ENCODE measurements at regions not wholly inside any gene's neighbourhood (a gene's known extent, or its start where the extent isn't known, plus 50 kb on each side); places are given as distances from the start of the nearest gene placed in this dataset.

DNA sequence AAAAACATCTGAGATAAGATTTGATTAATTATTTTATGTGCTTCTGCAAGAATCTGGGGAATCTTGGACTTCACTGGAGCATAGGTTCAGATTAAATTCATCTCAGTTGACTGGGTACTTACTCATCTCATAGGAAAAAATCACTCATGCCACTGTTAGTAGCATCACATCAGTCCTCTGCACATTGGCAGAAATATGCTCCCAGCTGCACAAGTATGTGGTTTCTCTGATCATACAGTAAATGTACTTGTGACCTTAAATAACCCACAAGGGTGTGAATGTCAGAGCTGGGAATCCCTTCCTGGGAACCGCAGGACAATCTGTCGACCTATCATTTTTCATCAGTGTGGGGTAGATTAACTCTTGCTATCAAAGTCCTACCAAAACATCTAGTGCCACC, 203.7 kb upstream of the SLC24A2 start:
- DNase-seq: no peak

DNA sequence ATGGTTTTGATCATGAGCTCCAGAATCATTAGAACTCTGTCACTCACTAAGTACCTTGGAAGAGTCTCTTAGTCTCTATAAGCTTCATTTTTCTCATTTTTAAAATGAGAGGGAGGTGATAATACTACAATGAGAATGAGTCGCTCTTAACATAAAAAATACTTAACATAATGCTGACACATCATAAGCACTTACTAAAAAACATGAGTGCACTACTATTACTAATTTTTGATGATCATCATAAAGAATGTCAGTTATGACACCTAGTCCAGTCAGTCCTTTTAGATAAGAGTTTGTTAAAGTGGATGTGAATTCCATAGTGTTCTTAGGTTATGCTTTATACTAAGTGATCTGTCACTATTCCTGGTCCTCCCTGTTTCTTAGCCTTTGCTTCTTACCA, 200.4 kb upstream of the SLC24A2 start:
- no peak for DNase-seq

DNA sequence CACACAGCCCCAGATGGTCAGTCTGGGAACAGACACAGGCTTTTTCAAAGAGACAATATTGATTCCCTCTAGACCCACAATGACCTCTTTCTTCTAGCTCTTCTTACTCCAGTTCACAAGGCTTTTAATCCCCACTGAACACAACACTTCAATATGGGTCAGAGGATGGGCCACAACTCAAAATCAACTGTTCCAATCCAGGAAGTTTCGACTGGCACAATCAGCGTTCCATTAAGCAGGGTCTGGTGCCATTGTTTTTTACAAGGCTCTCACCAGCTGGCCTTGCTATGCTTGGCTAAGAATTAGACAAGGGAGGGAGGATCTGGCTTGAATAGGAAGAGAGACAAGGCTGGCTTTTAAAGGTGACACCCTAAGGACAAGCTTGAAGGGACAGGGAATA, 199.4 kb upstream of the SLC24A2 start:
- no peak for DNase-seq

- DNase-seq: no peak
These were observed 196.2 kb upstream of the SLC24A2 start for GRCh38 chr9:19985081-19985480.

GRCh38 chr9:19976226-19976625, 187.4 kb upstream of the SLC24A2 start:
- peak in 1 of 4 experiments; percentile 2 for DNase-seq

DNA sequence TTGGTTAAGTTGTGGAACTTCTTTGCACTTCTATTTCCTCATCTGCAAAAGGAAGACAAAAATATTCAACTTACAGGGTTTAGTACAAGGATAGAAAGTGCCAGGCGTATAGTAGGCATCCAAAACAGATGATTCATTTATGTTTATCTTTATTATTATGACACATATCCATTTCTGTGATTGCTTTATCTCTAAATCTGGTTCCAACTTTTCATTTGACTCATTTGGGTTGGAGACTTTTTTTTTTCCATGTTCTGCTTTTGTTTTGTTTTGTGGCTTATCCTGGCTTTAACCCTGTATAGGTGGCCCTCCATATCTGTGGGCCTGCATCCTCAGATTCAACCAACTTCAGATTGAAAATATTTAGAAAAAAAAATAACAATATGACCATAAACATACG, 186.7 kb upstream of the SLC24A2 start:
- no peak for DNase-seq

- DNase-seq: no peak
These were observed 180.9 kb upstream of the SLC24A2 start for GRCh38 chr9:19969721-19970120.

DNA sequence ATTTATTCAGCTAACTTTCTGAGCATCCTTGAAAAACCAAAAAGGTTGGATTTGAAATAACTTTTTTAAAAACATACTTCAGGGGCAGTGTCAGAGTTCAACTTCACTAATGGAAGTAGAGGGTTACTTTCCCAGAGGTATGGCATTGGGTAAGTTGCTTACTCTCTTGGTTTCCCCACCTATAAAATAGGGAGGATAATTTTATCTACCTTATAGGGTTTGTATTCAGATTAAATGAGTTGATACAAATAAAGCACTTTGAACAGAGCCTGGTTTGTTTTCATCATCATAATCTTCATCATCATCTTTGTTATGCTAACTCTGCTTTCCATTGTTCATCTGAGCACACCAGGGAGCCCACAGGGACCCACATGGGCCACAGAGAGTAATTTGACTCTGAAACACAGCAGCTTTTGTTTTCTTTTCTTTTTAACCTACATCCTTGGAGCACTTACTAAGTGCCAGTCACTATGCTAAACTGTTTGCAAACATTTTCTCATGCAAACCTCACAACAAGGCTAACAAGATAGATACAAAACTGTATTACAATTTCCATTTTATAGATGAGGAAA, 179.1 kb upstream of the SLC24A2 start:
- no peak for DNase-seq

GRCh38 chr9:19967216-19967887, 178.5 kb upstream of the SLC24A2 start:
- no peak for DNase-seq

DNA sequence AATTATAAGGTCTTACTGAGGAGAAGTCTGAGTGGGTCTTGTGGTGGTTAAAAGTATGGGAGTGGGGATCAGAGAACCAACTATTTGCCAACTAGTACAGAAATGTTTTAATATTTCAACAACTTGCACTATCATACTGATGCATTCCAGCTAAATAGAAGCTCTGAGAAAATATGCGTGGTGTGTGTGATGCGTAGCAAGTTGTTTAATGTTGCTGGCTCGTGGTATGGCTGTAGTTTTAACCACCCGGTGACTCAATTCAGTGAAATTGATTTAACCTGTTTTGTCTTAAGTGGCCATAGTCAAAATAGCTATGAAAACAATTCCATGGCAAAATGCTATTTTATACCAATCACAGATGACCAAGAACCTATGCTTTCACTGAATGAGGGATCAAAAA, 176.5 kb upstream of the SLC24A2 start:
- DNase-seq: no peak

DNA sequence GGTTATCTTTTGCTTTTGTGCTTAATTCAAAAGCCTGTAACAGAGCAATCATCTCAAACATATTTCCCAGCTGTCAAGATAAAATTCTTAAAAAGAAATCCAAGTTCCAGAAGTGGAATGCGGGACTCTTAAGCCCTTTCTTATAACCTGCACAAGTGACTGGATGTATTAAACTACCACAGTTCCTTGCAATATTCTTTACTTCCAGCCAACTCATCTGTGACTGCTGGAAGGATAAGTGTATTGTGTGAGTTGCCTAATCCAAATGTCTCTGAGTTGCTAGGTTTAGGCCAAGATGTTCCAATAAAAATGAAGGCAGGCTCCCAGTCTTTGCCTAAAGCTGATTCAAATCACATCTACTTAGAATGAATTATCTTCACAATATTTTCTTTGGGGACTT, 159.2 kb upstream of the SLC24A2 start:
- DNase-seq: no peak

GRCh38 chr9:19946441-19947109, 157.7 kb upstream of the SLC24A2 start:
- DNase-seq: no peak

DNA sequence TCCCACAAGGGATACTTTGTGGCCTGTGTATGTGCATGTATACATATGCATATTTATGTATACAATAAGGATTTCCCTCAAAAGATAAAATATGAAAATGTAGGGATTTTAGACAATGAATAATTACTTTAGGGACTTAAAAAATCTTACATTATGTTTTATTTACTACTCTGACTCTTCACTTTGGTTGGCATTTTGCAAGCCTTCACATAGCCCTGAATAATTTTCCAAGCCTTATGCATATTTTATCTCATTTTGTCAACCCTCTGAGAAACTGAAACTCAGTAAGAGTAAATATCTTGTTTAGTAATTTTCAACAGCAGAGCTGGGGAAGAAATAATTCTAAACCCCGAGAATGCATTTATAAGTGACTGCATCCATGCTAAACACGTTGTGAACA, 153.0 kb upstream of the SLC24A2 start:
- no peak for DNase-seq

- no peak for DNase-seq
These were observed 152.1 kb upstream of the SLC24A2 start for GRCh38 chr9:19940811-19941535.

DNA sequence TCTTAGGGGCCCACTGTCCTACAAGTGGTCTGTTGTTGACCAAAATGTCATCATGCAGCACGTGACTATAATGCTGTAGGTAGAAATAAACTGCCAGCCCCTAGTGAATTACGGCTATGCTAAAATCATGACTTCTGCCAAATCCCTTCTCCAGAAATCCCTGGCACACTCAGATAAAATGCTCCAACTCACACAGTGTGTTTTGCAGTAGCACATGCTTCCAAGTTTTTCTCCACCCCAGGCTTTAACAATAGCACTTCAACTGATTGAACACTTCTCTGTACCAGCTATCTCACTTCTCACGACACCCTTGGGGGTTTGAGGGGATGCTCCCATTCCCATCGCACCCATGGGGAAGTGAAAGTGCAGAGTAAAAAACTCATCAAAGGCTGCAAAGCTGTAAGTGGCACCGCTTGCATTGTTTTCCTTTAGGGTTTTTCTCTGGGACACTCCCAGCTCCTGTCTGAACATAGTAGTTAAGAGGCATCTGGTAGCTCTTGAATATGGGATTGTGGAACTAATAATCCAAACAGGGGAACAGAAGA, 151.0 kb upstream of the SLC24A2 start:
- DNase-seq: no peak

DNA sequence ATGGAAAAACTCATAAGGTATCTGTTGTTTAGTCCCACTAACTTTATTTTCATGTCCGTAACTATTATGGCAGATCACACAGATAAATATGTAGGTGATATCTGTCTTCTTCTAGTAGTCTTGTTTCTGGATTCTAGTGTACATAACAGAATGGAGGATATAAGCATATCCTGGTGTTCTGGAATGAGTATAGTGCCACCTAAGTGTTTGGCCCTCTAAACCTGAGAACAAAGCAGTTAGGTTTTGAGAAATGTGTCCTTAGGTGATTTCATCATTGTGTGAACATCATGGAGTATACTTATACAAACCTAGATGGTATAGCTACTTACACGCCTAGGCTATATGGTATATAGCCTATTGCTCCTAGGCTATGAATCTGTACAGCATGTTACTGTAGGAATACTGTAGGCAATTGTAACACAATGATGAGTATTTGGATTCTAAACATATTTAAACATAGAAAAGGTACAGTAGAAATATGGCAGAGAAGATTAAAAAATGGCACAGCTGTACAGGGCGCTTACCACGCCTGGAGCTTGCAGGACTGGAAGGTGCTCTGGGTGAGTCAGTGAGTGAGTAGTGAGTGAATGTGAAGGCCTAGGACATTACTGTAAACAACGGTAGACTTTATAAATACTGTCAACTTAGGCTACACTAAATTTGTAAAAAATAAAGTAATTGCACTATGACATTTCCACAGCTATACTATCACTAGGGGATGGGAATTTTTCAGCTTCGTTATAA, 150.3 kb upstream of the SLC24A2 start:
- DNase-seq: no peak

DNA sequence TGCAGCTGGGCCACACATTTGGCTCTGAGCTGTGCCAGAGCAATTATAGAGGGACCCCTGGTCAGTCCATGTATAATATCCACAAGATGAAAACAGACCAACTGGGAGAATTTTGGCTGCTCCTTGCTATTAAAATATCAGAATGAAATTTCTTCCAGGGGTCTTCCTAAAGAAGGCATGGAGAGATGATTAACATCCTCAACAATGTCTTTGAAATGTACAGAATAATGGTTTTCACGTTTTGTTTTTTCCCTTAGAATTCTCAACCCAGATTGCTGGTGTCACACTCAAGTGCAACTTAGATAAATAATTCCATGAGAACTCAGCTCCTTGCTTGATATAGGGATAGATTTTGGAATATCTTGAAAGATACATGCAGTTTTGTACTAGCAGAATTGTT, 148.3 kb upstream of the SLC24A2 start:
- no peak for DNase-seq

DNA sequence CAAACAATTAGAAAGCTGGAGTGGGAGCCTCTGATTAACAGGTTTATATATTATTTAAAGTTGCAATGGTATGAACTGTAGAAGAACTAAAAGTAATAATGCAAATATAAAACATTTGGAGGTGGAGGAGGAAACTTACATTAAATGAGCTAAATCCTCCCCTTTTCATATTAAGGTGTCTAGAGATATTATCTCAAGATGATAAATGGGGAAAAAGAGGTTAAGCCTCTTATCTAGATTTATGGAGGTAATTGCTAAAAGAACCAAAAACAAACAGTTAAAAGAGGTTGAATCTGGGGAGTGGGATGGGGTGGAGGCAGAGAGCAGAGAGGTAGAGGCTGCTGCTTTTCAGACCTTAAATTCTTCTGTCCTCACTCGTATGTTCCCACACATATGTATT, 147.8 kb upstream of the SLC24A2 start:
- DNase-seq: no peak

- no peak for DNase-seq
These were observed 146.6 kb upstream of the SLC24A2 start for GRCh38 chr9:19935422-19935821.

- DNase-seq: no peak
These were observed 145.5 kb upstream of the SLC24A2 start for GRCh38 chr9:19934301-19934871.

DNA sequence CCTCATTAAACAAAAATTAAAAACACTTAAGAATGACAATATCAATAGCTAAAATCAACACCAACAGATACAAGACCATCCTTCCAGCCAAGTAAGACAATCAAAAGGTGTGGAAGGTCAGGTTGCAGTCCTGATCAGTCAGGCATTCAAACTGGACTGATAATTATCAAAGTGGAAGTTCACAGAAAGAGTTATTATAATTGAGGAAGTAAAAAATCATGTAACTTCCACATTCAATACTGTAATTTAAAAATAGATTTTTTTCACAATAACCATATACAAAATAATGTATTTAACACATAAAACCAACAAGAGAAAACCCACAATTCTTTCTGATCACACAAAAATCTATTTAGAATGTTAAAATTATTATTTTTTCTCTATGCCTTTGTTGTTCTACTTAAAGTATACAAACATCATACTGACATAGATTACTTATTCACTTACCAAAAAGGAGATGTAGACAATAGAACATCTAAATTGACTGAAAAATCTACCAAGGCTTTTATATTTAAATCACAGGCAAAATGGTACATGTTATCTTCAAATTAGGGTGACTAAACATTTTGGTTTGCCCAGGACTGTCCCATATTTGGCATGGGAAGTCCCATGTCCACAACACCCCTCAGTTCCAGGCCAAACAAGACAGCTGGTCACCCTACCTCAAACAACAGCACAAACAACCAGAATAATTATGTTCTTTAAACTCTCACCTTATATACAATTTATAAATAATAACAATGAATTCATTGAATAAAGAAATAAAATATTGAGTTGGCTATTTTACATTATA, 142.5 kb upstream of the SLC24A2 start:
- DNase-seq: no peak

DNA sequence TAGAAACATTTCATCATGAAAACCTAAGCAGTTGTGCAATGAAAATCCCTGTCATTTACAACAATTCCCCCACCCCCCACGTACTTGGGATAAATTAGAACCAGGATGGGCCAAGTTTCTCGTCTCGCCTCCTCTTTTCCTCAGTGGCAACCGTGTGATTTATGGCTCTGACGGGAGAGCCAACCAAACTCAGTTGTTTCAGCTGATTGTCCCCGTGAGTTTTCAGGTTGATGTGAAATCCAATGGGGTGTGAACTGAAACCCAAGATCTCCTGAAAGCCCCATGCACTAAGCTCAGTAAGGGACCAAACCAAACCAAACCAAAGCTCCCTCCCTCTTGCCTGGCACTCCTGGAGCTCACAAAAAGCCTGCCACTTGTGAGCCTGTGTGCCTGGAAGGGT, 138.7 kb upstream of the SLC24A2 start:
- DNase-seq: no peak

Measured in activated CD4-positive, CD25-positive, alpha-beta regulatory T cell (primary cell).